NCI-H1694 treated with DMSO at 0.1 percent for 48 hours (cell line): ENCODE measurements at regions not wholly inside any gene's neighbourhood (a gene's known extent, or its start where the extent isn't known, plus 50 kb on each side); places are given as distances from the start of the nearest gene placed in this dataset.

Experiments used
- DNase-seq: peaks from one replicate; lab custom pipeline; 2025; lab: John Stamatoyannopoulos, UW

- DNase-seq: no peak
These were observed 93.3 kb downstream of the EDN1 start for GRCh38 chr6:12383448-12383847.

GRCh38 chr6:12384357-12384912, 94.3 kb downstream of the EDN1 start:
- DNase-seq: no peak

GRCh38 chr6:12385316-12385715, 95.2 kb downstream of the EDN1 start:
- no peak for DNase-seq

GRCh38 chr6:12386816-12387215, 96.7 kb downstream of the EDN1 start:
- no peak for DNase-seq

GRCh38 chr6:12391472-12391871, 101.3 kb downstream of the EDN1 start:
- no peak for DNase-seq

- no peak for DNase-seq
These were observed 102.3 kb downstream of the EDN1 start for GRCh38 chr6:12392490-12392889.

GRCh38 chr6:12393100-12393499, 102.9 kb downstream of the EDN1 start:
- no peak for DNase-seq

GRCh38 chr6:12394170-12394569, 104.0 kb downstream of the EDN1 start:
- DNase-seq: no peak

GRCh38 chr6:12395898-12396297, 105.7 kb downstream of the EDN1 start:
- DNase-seq: no peak

- DNase-seq: no peak
These were observed 111.0 kb downstream of the EDN1 start for GRCh38 chr6:12401200-12401599.

- DNase-seq: no peak
These were observed 113.2 kb downstream of the EDN1 start for GRCh38 chr6:12403201-12403826.

GRCh38 chr6:12403947-12404647, 113.9 kb downstream of the EDN1 start:
- DNase-seq: no peak

- DNase-seq: no peak
These were observed 114.5 kb downstream of the EDN1 start for GRCh38 chr6:12404651-12405050.

GRCh38 chr6:12408752-12409151, 118.6 kb downstream of the EDN1 start:
- DNase-seq: no peak

GRCh38 chr6:12410946-12411345, 120.8 kb downstream of the EDN1 start:
- DNase-seq: no peak

GRCh38 chr6:12414096-12414675, 124.0 kb downstream of the EDN1 start:
- no peak for DNase-seq

GRCh38 chr6:12415980-12416598, 125.9 kb downstream of the EDN1 start:
- DNase-seq: no peak

GRCh38 chr6:12417191-12417590, 127.0 kb downstream of the EDN1 start:
- no peak for DNase-seq

- no peak for DNase-seq
These were observed 128.8 kb downstream of the EDN1 start for GRCh38 chr6:12418946-12419345.

GRCh38 chr6:12419631-12420272, 129.6 kb downstream of the EDN1 start:
- DNase-seq: no peak

GRCh38 chr6:12420626-12421025, 130.5 kb downstream of the EDN1 start:
- no peak for DNase-seq

- DNase-seq: no peak
These were observed 131.4 kb downstream of the EDN1 start for GRCh38 chr6:12421596-12421995.
